ENCODE measurements at regions not wholly inside any gene's neighbourhood (a gene's known extent, or its start where the extent isn't known, plus 50 kb on each side); places are given as distances from the start of the nearest gene placed in this dataset.
A peak's percentile ranks its signal among the peaks of the same experiment; 100 is the strongest.

GRCh38 chr2:60003076-60003475, 550.4 kb downstream of the BCL11A start:
- no peak for DNase-seq (ENCODE audit: low read depth in 4 of 4, low spot score in 3 of 4)

DNA sequence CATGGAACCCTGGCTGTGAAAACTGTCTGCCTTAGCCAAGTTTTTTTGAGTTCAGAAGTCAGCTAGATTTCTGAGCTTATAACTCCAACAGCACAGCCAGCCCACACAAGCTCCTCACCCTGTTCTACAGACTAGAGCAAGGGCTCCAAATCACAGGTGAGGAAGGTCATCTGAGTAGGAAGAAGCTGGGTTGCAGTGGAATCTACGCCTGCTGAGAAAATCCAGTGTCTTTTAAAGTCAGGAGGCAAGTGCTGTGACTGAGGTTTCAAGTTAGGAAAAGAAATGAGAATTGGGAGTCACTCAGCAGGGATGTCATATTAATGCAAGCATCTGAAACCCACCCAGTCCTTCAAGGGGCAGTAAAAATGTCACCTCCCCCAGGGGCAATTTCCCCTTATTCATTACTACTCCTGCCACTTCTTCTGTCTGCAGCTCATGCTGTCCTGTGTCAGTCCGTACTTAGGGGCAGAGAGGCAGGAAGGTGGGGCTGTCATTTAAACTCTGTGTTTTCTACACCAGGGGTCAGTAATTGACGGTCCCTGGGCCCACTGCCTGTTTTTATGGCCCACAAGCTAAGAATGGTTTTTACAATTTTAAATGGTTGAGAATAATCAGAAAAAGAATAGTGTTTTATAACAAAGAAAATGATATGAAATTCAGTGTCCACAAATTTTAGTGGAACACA, 551.1 kb downstream of the BCL11A start:
- no peak for DNase-seq (ENCODE audit: low read depth in 4 of 4, low spot score in 3 of 4)

- no peak for DNase-seq (ENCODE audit: low read depth in 4 of 4, low spot score in 3 of 4)
Observed at GRCh38 chr2:60000686-60001085, 552.8 kb downstream of the BCL11A start.

DNA sequence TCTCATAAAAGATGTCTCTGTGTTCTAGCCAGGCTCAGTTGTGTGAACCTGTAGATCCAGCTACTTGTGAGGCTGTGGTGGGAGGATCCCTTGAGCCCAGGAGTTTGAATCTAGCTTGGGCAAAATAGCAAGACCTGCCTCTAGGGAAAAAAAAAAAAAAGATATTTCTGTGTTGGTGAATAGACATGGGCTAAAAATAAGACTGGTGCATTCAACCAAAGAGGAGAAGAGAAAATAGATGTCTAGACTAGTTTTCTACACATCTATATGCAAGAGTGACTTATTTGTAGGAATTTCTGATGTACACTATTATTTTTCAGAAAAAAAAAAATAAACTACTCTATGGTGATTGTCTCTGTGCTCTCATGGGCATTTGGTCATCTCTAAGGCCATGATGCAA, 555.1 kb downstream of the BCL11A start:
- no peak for DNase-seq (ENCODE audit: low read depth in 4 of 4, low spot score in 3 of 4)

- no peak for DNase-seq (ENCODE audit: low read depth in 4 of 4, low spot score in 3 of 4)
Observed at GRCh38 chr2:59997371-59997770, 556.1 kb downstream of the BCL11A start.

GRCh38 chr2:59996855-59997254, 556.6 kb downstream of the BCL11A start:
- no peak for DNase-seq (ENCODE audit: low read depth in 4 of 4, low spot score in 3 of 4)

GRCh38 chr2:59993726-59994125, 559.7 kb downstream of the BCL11A start:
- DNase-seq (ENCODE audit: low read depth in 4 of 4, low spot score in 3 of 4), result no peak

DNA sequence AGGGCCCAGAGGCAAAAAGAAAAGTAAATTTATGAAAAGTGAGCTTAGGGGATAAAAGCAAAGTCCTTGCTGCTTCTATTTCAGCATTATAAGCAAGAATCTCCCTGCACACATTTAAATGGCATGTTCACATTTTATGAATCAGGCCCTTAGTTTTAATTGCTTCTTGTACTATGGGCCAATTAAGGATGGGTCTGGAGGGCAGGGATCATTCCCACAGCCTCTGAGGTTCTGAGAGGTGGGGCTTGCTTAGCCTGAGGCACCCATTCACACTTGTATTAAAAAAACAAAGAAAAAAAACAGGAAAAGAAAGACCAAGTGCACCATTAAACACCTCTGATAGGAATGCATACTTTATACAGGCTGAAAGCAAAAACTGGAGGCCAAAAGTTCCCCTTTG, 565.1 kb downstream of the BCL11A start:
- no peak for DNase-seq (ENCODE audit: low read depth in 4 of 4, low spot score in 3 of 4)

GRCh38 chr2:59986511-59986910, 566.9 kb downstream of the BCL11A start:
- DNase-seq (ENCODE audit: low read depth in 4 of 4, low spot score in 3 of 4), result no peak

DNA sequence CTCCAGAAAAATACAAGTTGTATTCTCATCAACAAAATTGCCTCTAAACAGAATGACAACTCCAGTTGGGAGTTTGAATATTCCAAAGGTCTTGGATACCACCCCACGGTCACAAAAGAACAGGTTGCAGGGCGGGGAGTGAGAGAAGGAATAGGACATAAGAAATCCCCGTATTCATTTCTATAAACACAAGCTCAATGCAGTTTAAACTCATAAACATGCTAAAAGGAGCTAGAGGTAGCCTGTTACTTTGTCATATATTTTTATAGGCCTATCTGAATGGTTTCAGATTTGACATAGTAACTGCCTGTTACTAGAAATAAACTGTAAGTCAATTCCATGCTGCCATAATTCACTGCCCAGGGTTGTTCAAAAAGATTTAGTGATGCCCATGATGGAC, 567.5 kb downstream of the BCL11A start:
- DNase-seq (ENCODE audit: low read depth in 4 of 4, low spot score in 3 of 4), result no peak

- DNase-seq (ENCODE audit: low read depth in 4 of 4, low spot score in 3 of 4), result no peak
Observed at GRCh38 chr2:59974051-59974766, 579.2 kb downstream of the BCL11A start.

- DNase-seq (ENCODE audit: low read depth in 4 of 4, low spot score in 3 of 4), result no peak
Observed at GRCh38 chr2:59969161-59969560, 584.3 kb downstream of the BCL11A start.

DNA sequence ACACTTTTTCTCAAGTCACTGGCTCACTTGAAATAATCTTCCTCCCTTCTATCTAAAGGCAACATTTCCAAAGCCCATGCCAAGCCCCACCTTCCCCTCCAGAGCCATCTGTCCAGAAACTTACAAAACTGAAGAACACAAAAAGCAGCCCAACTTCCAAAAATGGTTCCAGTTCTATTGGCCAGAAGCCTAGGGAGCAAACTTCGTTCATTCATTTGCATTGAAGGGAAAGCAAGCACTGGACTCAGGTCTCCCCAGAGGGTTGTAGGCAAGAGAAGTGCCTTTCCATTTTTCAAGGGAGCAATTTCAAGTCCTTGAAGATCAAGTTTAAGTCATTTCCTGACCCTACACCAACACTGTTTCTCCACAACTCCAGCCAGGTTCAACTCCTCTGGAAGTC, 585.0 kb downstream of the BCL11A start:
- DNase-seq (ENCODE audit: low read depth in 4 of 4, low spot score in 3 of 4), result no peak

- DNase-seq (ENCODE audit: low read depth in 4 of 4, low spot score in 3 of 4), result no peak
Observed at GRCh38 chr2:59967691-59968090, 585.8 kb downstream of the BCL11A start.

GRCh38 chr2:59963157-59963556, 590.3 kb downstream of the BCL11A start:
- DNase-seq (ENCODE audit: low read depth in 4 of 4, low spot score in 3 of 4), result no peak

- DNase-seq (ENCODE audit: low read depth in 4 of 4, low spot score in 3 of 4), result no peak
Observed at GRCh38 chr2:59961746-59962145, 591.7 kb downstream of the BCL11A start.

- no peak for DNase-seq (ENCODE audit: low read depth in 4 of 4, low spot score in 3 of 4)
Observed at GRCh38 chr2:59959944-59960343, 593.5 kb downstream of the BCL11A start.

GRCh38 chr2:59957504-59957903, 596.0 kb downstream of the BCL11A start:
- DNase-seq (ENCODE audit: low read depth in 4 of 4, low spot score in 3 of 4), result no peak

DNA sequence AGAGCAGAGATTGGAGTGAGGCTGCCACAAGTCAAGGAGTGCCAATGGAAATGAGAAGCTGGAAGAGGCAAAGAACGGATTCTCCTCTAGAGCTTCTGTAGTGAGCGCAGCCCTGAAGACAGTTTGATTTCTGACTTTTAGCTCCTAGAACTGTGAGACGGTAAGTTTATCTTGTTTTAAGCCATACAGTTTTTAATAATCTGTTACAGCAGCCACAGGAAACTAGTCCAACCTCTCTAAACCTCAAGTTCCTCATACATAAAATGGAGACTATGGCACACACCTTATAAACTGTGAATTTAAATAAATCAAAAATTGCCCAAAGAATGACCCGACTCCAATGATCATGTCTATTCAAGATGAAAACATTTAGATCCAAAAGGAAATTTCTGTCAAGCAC, 596.5 kb downstream of the BCL11A start:
- no peak for DNase-seq (ENCODE audit: low read depth in 4 of 4, low spot score in 3 of 4)

DNA sequence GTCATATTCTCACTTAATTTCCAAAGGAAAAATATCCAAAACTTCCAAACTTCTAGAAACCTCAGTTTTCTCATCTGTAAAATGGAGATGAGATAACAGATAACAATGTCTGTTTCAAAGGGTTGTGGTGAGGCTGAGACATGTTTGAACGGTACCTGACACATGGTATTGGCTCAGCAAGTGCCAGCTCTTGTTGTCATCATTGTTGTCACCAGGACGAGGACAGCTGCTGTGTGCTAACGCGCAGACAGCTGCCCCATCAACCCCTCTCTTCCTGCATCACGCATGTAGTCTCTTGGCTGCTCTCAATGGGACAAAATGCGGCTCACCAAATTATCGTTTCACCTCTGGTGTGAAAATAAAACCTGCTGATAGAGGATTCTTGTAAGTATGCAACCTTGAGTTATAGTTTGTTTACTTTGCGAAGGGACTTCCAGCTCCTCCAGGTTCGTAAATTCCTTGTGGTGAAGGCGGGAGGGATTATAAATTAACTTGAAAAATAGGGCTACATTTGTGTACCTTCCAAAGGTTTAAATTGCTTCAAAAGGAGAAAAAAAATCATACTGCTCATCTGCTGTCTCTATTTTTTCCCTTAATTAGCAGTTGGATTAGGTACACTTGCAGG, 605.4 kb downstream of the BCL11A start:
- peak in 1 of 4 donors; percentile 19 for DNase-seq (ENCODE audit: low read depth in 4 of 4, low spot score in 3 of 4)

GRCh38 chr2:59947209-59947608, 606.2 kb downstream of the BCL11A start:
- no peak for DNase-seq (ENCODE audit: low read depth in 4 of 4, low spot score in 3 of 4)

DNA sequence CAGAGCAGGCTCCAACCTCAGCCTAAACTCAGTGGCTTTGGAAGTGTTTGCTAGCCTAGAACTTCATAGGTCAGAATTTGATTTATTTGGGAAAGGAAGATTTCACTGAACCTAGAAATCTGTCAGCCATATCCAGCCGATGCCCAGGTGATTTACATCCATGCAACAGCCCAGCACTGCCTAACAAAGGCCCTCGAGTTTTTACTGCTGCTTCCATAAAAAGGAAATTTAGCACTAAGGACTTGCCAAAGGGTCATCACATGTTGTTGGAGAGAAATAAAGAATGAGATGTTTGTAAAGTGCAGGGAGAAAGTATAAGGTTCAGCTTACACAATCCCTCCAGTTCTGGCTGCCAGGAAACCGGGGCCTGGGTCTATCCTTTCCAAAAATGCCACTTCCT, 614.2 kb downstream of the BCL11A start:
- DNase-seq (ENCODE audit: low read depth in 4 of 4, low spot score in 3 of 4), result peak in 1 of 4 donors; percentile 28

Data from right renal pelvis (tissue), 4 donors.